Panc1 (cell line): ENCODE measurements at regions not wholly inside any gene's neighbourhood (a gene's known extent, or its start where the extent isn't known, plus 50 kb on each side); places are given as distances from the start of the nearest gene placed in this dataset.

ENCODE experiments used
- CTCF ChIP-seq: fragments of 450-650 bp; IDR thresholded peaks from 2 replicates; pipeline ENCODE4 v1.5.1; 2017; ENCODE audit warnings: mild to moderate bottlenecking
- POLR2AphosphoS5 ChIP-seq: IDR thresholded peaks from 2 replicates; pipeline ENCODE4 v1.6.1; 2012; ENCODE audit warnings: mild to moderate bottlenecking, low read depth, low read length, moderate library complexity
- SIN3A ChIP-seq: IDR thresholded peaks from 2 replicates; pipeline ENCODE4 v1.6.1; 2012; ENCODE audit warnings: low read depth, mild to moderate bottlenecking, low read length, moderate library complexity, borderline replicate concordance; ENCODE audit not compliant: insufficient read depth
- TF ChIP-seq, protein P1 (sequence below), 2 experiments: IDR thresholded peaks; 2 replicates each; pipeline ENCODE4 v1.6.1; 2011 to 2012; ENCODE audit warnings: low read depth in 2 of 2, control low read depth in 1 of 2, low read length in 1 of 2, mild to moderate bottlenecking in 1 of 2, moderate library complexity in 1 of 2; ENCODE audit not compliant: insufficient read depth in 1 of 2

GRCh38 chr1:36612121-36612520 lies 129.4 kb upstream of the CSF3R start:
- no peak for TF ChIP-seq CTCF
- TF ChIP-seq, protein P1, sequence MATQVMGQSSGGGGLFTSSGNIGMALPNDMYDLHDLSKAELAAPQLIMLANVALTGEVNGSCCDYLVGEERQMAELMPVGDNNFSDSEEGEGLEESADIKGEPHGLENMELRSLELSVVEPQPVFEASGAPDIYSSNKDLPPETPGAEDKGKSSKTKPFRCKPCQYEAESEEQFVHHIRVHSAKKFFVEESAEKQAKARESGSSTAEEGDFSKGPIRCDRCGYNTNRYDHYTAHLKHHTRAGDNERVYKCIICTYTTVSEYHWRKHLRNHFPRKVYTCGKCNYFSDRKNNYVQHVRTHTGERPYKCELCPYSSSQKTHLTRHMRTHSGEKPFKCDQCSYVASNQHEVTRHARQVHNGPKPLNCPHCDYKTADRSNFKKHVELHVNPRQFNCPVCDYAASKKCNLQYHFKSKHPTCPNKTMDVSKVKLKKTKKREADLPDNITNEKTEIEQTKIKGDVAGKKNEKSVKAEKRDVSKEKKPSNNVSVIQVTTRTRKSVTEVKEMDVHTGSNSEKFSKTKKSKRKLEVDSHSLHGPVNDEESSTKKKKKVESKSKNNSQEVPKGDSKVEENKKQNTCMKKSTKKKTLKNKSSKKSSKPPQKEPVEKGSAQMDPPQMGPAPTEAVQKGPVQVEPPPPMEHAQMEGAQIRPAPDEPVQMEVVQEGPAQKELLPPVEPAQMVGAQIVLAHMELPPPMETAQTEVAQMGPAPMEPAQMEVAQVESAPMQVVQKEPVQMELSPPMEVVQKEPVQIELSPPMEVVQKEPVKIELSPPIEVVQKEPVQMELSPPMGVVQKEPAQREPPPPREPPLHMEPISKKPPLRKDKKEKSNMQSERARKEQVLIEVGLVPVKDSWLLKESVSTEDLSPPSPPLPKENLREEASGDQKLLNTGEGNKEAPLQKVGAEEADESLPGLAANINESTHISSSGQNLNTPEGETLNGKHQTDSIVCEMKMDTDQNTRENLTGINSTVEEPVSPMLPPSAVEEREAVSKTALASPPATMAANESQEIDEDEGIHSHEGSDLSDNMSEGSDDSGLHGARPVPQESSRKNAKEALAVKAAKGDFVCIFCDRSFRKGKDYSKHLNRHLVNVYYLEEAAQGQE (IDR thresholded peaks at IDR 0.05; ENCODE audit: insufficient read depth in 1 of 2, low read depth in 2 of 2, low read length in 1 of 2) = no peak
- no peak for TF ChIP-seq POLR2AphosphoS5
- TF ChIP-seq SIN3A = no peak
